ENCODE measurements at regions not wholly inside any gene's neighbourhood (a gene's known extent, or its start where the extent isn't known, plus 50 kb on each side); places are given as distances from the start of the nearest gene placed in this dataset.
A peak's percentile ranks its signal among the peaks of the same experiment; 100 is the strongest.

DNA sequence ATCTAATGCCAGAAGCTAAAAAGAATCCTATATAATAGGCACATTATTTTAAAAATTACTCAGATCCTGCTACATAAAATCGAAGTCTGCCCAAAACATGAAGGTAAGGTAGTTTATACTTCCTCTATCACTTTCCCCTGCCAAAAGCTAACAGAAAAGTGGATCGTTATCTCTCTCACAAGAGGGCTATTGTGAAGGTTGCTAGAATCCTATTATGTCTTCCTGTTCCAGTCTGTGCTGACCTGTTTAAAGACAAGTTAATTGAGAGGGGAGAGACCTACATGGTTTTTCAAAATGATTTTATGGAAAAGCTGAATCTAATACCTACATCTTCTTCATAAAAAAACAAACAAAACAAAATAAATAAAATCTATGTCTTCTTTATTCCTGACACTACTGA, 1410.9 kb upstream of the CDH8 start:
- no peak overlapping the region for H3K4me3 ChIP-seq
- no peaks in the 10 kb centered on the region for H3K36me3 ChIP-seq
- intact Hi-C loops (cut with DNase I; ENCODE audit: low total_unique reads) = no loop called here
- H3K27me3 ChIP-seq = no peaks in the 10 kb centered on the region
- no peak for TF ChIP-seq EP300 (IDR thresholded peaks at IDR 0.05)
- TF ChIP-seq, protein P1, sequence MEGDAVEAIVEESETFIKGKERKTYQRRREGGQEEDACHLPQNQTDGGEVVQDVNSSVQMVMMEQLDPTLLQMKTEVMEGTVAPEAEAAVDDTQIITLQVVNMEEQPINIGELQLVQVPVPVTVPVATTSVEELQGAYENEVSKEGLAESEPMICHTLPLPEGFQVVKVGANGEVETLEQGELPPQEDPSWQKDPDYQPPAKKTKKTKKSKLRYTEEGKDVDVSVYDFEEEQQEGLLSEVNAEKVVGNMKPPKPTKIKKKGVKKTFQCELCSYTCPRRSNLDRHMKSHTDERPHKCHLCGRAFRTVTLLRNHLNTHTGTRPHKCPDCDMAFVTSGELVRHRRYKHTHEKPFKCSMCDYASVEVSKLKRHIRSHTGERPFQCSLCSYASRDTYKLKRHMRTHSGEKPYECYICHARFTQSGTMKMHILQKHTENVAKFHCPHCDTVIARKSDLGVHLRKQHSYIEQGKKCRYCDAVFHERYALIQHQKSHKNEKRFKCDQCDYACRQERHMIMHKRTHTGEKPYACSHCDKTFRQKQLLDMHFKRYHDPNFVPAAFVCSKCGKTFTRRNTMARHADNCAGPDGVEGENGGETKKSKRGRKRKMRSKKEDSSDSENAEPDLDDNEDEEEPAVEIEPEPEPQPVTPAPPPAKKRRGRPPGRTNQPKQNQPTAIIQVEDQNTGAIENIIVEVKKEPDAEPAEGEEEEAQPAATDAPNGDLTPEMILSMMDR (IDR thresholded peaks at IDR 0.05) = no peak
- no peak for TF ChIP-seq POLR2AphosphoS5 (IDR thresholded peaks at IDR 0.05)
- TF ChIP-seq POLR2A (IDR thresholded peaks at IDR 0.05) = no peak
- DNase-seq = no peak
- H3K4me1 ChIP-seq = no peaks in the 10 kb centered on the region
- no peaks in the 10 kb centered on the region for H3K9me3 ChIP-seq
- no peak overlapping the region for H3K27ac ChIP-seq
- WGBS, 5 donors = 10 to 41% (median 35%) methylated on average over 2 of the region's 2 CpGs

DNA sequence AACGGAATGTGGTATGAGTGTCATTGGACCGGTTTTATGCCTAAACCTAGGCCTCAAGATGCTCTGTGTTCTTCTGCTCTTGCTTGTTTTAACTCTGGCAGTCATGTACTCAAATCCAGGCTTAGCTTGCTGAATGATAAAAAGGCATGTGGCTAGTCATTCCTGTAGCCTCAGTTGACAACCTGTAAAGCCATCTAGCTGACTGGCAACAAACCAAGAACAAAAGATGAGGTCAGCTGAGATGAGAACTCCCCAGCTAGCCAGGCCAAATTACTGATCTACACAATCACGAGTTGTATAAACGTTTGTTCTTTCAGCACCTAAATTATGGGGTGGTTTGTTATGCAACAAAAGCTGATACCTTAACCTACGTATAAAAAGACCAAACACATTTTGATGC, 1406.0 kb upstream of the CDH8 start:
- intact Hi-C loops (cut with DNase I; ENCODE audit: low total_unique reads) = no loop called here
- DNase-seq = no peak
- Histone ChIP-seq H3K36me3 (no peaks in the 10 kb centered on the region), H3K4me3 (no peak overlapping the region), H3K27me3 (no peaks in the 10 kb centered on the region), H3K27ac (no peak overlapping the region), H3K9me3 (no peaks in the 10 kb centered on the region), H3K4me1 (no peaks in the 10 kb centered on the region)
- TF ChIP-seq, protein P1 (IDR thresholded peaks at IDR 0.05) = no peak
- TF ChIP-seq EP300 (IDR thresholded peaks at IDR 0.05) (no peak), POLR2AphosphoS5 (IDR thresholded peaks at IDR 0.05) (no peak), POLR2A (IDR thresholded peaks at IDR 0.05) (no peak)
- WGBS, 5 donors = 57 to 64% (median 58%) methylated on average over 5 of the region's 5 CpGs

DNA sequence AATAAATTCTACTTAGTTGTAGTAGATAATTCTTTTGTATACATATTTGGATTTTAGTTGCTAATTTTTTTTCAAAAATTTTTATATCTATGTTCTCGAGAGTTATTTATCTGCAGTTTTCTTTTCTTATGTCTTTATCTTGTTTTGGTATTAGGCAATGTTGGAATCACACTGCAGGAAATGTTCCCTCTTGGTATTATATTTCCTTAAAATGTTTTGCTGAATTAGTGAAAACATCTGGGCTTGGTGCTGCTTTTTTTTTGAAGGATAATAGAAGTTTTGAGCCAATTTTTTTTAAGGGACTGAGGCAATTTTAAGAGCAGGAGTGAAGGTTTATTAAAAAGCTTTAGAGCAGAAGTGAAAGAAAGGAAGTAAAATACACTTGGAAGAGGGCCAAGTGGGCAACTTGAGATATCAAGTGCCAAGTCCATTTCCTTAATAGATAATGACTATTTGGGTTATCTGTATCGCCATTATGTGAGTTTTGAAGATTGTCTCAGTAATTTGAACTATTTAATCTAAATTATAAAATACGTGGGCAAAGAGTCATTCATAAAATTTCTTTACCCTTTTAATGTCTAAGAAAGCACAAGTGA, 1390.1 kb upstream of the CDH8 start:
- H3K9me3 ChIP-seq = no peaks in the 10 kb centered on the region
- no peak for TF ChIP-seq EP300 (IDR thresholded peaks at IDR 0.05)
- TF ChIP-seq, protein P1 (IDR thresholded peaks at IDR 0.05) = no peak
- no peak for TF ChIP-seq POLR2AphosphoS5 (IDR thresholded peaks at IDR 0.05)
- TF ChIP-seq POLR2A (IDR thresholded peaks at IDR 0.05) = no peak
- no peak overlapping the region for H3K27ac ChIP-seq
- DNase-seq = peak in 1 of 2 donors; percentile 13
- H3K4me1 ChIP-seq = no peaks in the 10 kb centered on the region
- H3K27me3 ChIP-seq = no peaks in the 10 kb centered on the region
- intact Hi-C loops (cut with DNase I; ENCODE audit: low total_unique reads) = no loop called here
- H3K36me3 ChIP-seq = no peaks in the 10 kb centered on the region
- WGBS, 5 donors = 15 to 36% (median 32%) methylated on average over 3 of the region's 3 CpGs
- no peak overlapping the region for H3K4me3 ChIP-seq

DNA sequence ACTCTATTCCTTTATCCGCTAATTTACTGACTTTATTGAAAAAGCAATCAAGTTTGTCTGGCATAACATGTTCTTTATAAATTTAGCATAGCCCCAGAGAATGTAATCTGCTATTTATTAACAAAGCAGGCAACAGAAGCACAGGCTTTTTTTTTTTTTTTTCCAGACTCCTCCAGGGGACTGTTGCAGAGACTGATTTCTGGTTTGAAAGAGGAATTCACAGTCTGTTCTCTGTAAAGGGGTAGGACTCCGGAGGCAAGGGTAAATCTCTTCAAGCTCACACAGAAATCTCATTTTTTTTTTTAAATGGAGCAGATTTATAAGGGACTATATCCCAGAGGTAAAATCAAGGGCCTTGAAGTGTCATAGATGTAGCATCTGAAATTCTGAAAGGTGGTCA, 1386.5 kb upstream of the CDH8 start:
- no peaks in the 10 kb centered on the region for H3K9me3 ChIP-seq
- no peak for DNase-seq
- no peak for TF ChIP-seq EP300 (IDR thresholded peaks at IDR 0.05)
- intact Hi-C loops (cut with DNase I; ENCODE audit: low total_unique reads) = no loop called here
- no peaks in the 10 kb centered on the region for H3K36me3 ChIP-seq
- WGBS, 5 donors = 79 to 91% (median 82%) methylated on average over 2 of the region's 2 CpGs
- H3K4me1 ChIP-seq = no peaks in the 10 kb centered on the region
- H3K4me3 ChIP-seq = no peak overlapping the region
- H3K27ac ChIP-seq = no peak overlapping the region
- no peaks in the 10 kb centered on the region for H3K27me3 ChIP-seq

DNA sequence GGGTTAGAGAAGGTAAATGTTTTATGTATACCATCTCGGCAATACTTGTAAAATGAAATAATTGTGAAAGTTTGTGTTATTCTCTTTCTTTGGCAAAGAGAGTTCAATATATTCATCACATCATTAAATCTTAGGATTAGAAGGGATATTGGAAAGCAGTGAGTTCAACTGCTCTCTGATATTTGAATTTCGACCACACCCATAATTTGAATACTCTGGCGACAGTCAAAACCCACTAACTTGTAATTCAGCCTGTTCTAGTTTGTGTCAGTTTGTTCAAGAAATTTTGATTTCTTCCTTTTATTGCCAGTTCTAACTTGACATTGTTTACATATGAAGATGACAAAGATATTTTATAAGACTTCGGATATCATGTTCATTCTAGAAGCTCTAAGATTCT, 1380.5 kb upstream of the CDH8 start:
- TF ChIP-seq, protein P1 (IDR thresholded peaks at IDR 0.05) = no peak
- Histone ChIP-seq H3K4me1 (no peaks in the 10 kb centered on the region), H3K4me3 (no peak overlapping the region), H3K27me3 (no peaks in the 10 kb centered on the region), H3K27ac (no peak overlapping the region), H3K9me3 (no peaks in the 10 kb centered on the region), H3K36me3 (no peaks in the 10 kb centered on the region)
- intact Hi-C loops (cut with DNase I; ENCODE audit: low total_unique reads) = loop anchor here (10.0 kb wide), 1 partner anchor 1232 kb away; no protein-coding TSS in a partner anchor
- no peak for DNase-seq
- 74 to 79% (median 76%) methylated on average over 4 of the region's 4 CpGs for WGBS, 5 donors

Data from stomach (tissue), 8 donors.